ENCODE measurements at regions not wholly inside any gene's neighbourhood (a gene's known extent, or its start where the extent isn't known, plus 50 kb on each side); places are given as distances from the start of the nearest gene placed in this dataset.

GRCh38 chr15:53272116-53272515 lies 482.0 kb upstream of the ONECUT1 start:
- TF ChIP-seq CTCF (IDR thresholded peaks at IDR 0.05; ENCODE audit: low read depth, low read length) = no peak
- H3K4me3 ChIP-seq (ENCODE audit: low read depth, low read length) = no peak overlapping the region

- no peak overlapping the region for H3K4me3 ChIP-seq (ENCODE audit: low read depth, low read length)
- TF ChIP-seq CTCF (IDR thresholded peaks at IDR 0.05; ENCODE audit: low read depth, low read length) = no peak
These were observed 476.0 kb upstream of the ONECUT1 start for GRCh38 chr15:53266176-53266575.

GRCh38 chr15:53260647-53261046 lies 470.5 kb upstream of the ONECUT1 start:
- no peak for TF ChIP-seq CTCF (IDR thresholded peaks at IDR 0.05; ENCODE audit: low read depth, low read length)
- no peak overlapping the region for H3K4me3 ChIP-seq (ENCODE audit: low read depth, low read length)

- no peak for TF ChIP-seq CTCF (IDR thresholded peaks at IDR 0.05; ENCODE audit: low read depth, low read length)
These were observed 466.3 kb upstream of the ONECUT1 start for GRCh38 chr15:53256457-53256856.

GRCh38 chr15:53256043-53256442 lies 465.9 kb upstream of the ONECUT1 start:
- no peak for TF ChIP-seq CTCF (IDR thresholded peaks at IDR 0.05; ENCODE audit: low read depth, low read length)
- no peak overlapping the region for H3K4me3 ChIP-seq (ENCODE audit: low read depth, low read length)

More at GRCh38 chr15:53256457-53256856, 466.3 kb upstream of the ONECUT1 start:
- H3K4me3 ChIP-seq (ENCODE audit: low read depth, low read length) = no peak overlapping the region

- no peak overlapping the region for H3K4me3 ChIP-seq (ENCODE audit: low read depth, low read length)
These were observed 461.9 kb upstream of the ONECUT1 start for GRCh38 chr15:53251996-53252395.

GRCh38 chr15:53251523-53251922 lies 461.4 kb upstream of the ONECUT1 start:
- TF ChIP-seq CTCF (IDR thresholded peaks at IDR 0.05; ENCODE audit: low read depth, low read length) = no peak
- no peak overlapping the region for H3K4me3 ChIP-seq (ENCODE audit: low read depth, low read length)

More at GRCh38 chr15:53251996-53252395, 461.9 kb upstream of the ONECUT1 start:
- TF ChIP-seq CTCF (IDR thresholded peaks at IDR 0.05; ENCODE audit: low read depth, low read length) = no peak

All from WI38 (cell line).